ENCODE measurements at regions not wholly inside any gene's neighbourhood (a gene's known extent, or its start where the extent isn't known, plus 50 kb on each side); places are given as distances from the start of the nearest gene placed in this dataset.

GRCh38 chr20:22465622-22466446 lies 118.5 kb downstream of the FOXA2 start:
- no peak for DNase-seq

GRCh38 chr20:22464312-22465003 lies 119.9 kb downstream of the FOXA2 start:
- no peak for DNase-seq

GRCh38 chr20:22462975-22463914 lies 121.1 kb downstream of the FOXA2 start:
- no peak for DNase-seq

- DNase-seq = no peak
Observed at GRCh38 chr20:22460803-22461202, 123.6 kb downstream of the FOXA2 start.

- no peak for DNase-seq
Observed at GRCh38 chr20:22460231-22460630, 124.1 kb downstream of the FOXA2 start.

- no peak for DNase-seq
Observed at GRCh38 chr20:22459754-22460153, 124.6 kb downstream of the FOXA2 start.

GRCh38 chr20:22456109-22456508 lies 128.3 kb downstream of the FOXA2 start:
- no peak for DNase-seq

GRCh38 chr20:22455259-22455658 lies 129.1 kb downstream of the FOXA2 start:
- DNase-seq = no peak

- DNase-seq = no peak
Observed at GRCh38 chr20:22453244-22454080, 130.9 kb downstream of the FOXA2 start.

- no peak for DNase-seq
Observed at GRCh38 chr20:22452442-22453011, 131.8 kb downstream of the FOXA2 start.

- DNase-seq = no peak
Observed at GRCh38 chr20:22450537-22450936, 133.8 kb downstream of the FOXA2 start.

- DNase-seq = no peak
Observed at GRCh38 chr20:22449188-22449973, 135.0 kb downstream of the FOXA2 start.

GRCh38 chr20:22447447-22447778 lies 137.0 kb downstream of the FOXA2 start:
- DNase-seq = no peak

- no peak for DNase-seq
Observed at GRCh38 chr20:22446613-22447446, 137.5 kb downstream of the FOXA2 start.

GRCh38 chr20:22442318-22442717 lies 142.1 kb downstream of the FOXA2 start:
- DNase-seq = no peak

GRCh38 chr20:22438926-22439325 lies 145.4 kb downstream of the FOXA2 start:
- DNase-seq = no peak

GRCh38 chr20:22438346-22438745 lies 146.0 kb downstream of the FOXA2 start:
- no peak for DNase-seq

GRCh38 chr20:22437354-22437753 lies 147.0 kb downstream of the FOXA2 start:
- DNase-seq = no peak

- no peak for DNase-seq
Observed at GRCh38 chr20:22431419-22431818, 153.0 kb downstream of the FOXA2 start.

- no peak for DNase-seq
Observed at GRCh38 chr20:22430746-22431168, 153.6 kb downstream of the FOXA2 start.

Data from hematopoietic multipotent progenitor cell treated with erythropoietin and hydrocortisone succinate and interleukin-3 and kit ligand, for 8 days (in vitro differentiated cells).